ENCODE measurements at regions not wholly inside any gene's neighbourhood (a gene's known extent, or its start where the extent isn't known, plus 50 kb on each side); places are given as distances from the start of the nearest gene placed in this dataset.
A peak's percentile ranks its signal among the peaks of the same experiment; 100 is the strongest.

- intact Hi-C loops (cut with DNase I): no loop called here
- FAIRE-seq: no peak
- H3K4me3 ChIP-seq (ENCODE audit: low read length in 3 of 3): no peak overlapping the region
- H3K27me3 ChIP-seq (ENCODE audit: control insufficient read depth, insufficient read depth, low read length): no peaks in the 10 kb centered on the region
- no peaks in the 10 kb centered on the region for H3K9me3 ChIP-seq (ENCODE audit: control insufficient read depth in 2 of 3, insufficient read depth in 1 of 3, low read length in 3 of 3)
- no peaks in the 10 kb centered on the region for H3K4me1 ChIP-seq (ENCODE audit: control insufficient read depth in 2 of 3, insufficient read depth in 2 of 3, low read depth in 1 of 3, low read length in 3 of 3)
- no peaks in the 10 kb centered on the region for H3K36me3 ChIP-seq (ENCODE audit: control insufficient read depth in 2 of 3, insufficient read depth in 3 of 3, low read length in 3 of 3)
- no peak overlapping the region for H3K9ac ChIP-seq (ENCODE audit: low read length in 3 of 3)
- no peak for TF ChIP-seq CTCF (IDR thresholded peaks at IDR 0.05; ENCODE audit: borderline replicate concordance, extremely low read depth, insufficient read depth)
- H3K27ac ChIP-seq (ENCODE audit: low read depth in 2 of 2, low read length in 2 of 2): no peak overlapping the region
- peak; percentile 29 to 63 (median 50) for DNase-seq
These were observed 90.0 kb upstream of the SPATA12 start for GRCh38 chr3:56970461-56970879.

GRCh38 chr3:56969851-56970250 is 90.6 kb upstream of the SPATA12 start:
- H3K27me3 ChIP-seq (ENCODE audit: control insufficient read depth, insufficient read depth, low read length): no peaks in the 10 kb centered on the region
- intact Hi-C loops (cut with DNase I): no loop called here
- DNase-seq: no peak
- TF ChIP-seq CTCF (IDR thresholded peaks at IDR 0.05; ENCODE audit: borderline replicate concordance, extremely low read depth, insufficient read depth): no peak
- H3K27ac ChIP-seq (ENCODE audit: low read depth in 2 of 2, low read length in 2 of 2): no peak overlapping the region
- no peaks in the 10 kb centered on the region for H3K36me3 ChIP-seq (ENCODE audit: control insufficient read depth in 2 of 3, insufficient read depth in 3 of 3, low read length in 3 of 3)
- FAIRE-seq: no peak
- no peaks in the 10 kb centered on the region for H3K4me1 ChIP-seq (ENCODE audit: control insufficient read depth in 2 of 3, insufficient read depth in 2 of 3, low read depth in 1 of 3, low read length in 3 of 3)
- no peaks in the 10 kb centered on the region for H3K9me3 ChIP-seq (ENCODE audit: control insufficient read depth in 2 of 3, insufficient read depth in 1 of 3, low read length in 3 of 3)
- H3K9ac ChIP-seq (ENCODE audit: low read length in 3 of 3): no peak overlapping the region
- no peak overlapping the region for H3K4me3 ChIP-seq (ENCODE audit: low read length in 3 of 3)

- no peak for FAIRE-seq
- TF ChIP-seq CTCF (IDR thresholded peaks at IDR 0.05; ENCODE audit: borderline replicate concordance, extremely low read depth, insufficient read depth): no peak
- H3K27ac ChIP-seq (ENCODE audit: low read depth in 2 of 2, low read length in 2 of 2): no peak overlapping the region
These were observed 94.0 kb upstream of the SPATA12 start for GRCh38 chr3:56966509-56966908.

GRCh38 chr3:56966104-56966503 is 94.4 kb upstream of the SPATA12 start:
- Histone ChIP-seq H3K27me3 (ENCODE audit: control insufficient read depth, insufficient read depth, low read length) (no peaks in the 10 kb centered on the region), H3K9ac (ENCODE audit: low read length in 3 of 3) (no peak overlapping the region), H3K4me3 (ENCODE audit: low read length in 3 of 3) (no peak overlapping the region), H3K27ac (ENCODE audit: low read depth in 2 of 2, low read length in 2 of 2) (no peak overlapping the region), H3K4me1 (ENCODE audit: control insufficient read depth in 2 of 3, insufficient read depth in 2 of 3, low read depth in 1 of 3, low read length in 3 of 3) (no peaks in the 10 kb centered on the region), H3K36me3 (ENCODE audit: control insufficient read depth in 2 of 3, insufficient read depth in 3 of 3, low read length in 3 of 3) (no peaks in the 10 kb centered on the region), H3K9me3 (ENCODE audit: control insufficient read depth in 2 of 3, insufficient read depth in 1 of 3, low read length in 3 of 3) (no peaks in the 10 kb centered on the region)
- FAIRE-seq: no peak
- no peak for TF ChIP-seq CTCF (IDR thresholded peaks at IDR 0.05; ENCODE audit: borderline replicate concordance, extremely low read depth, insufficient read depth)
- no peak for DNase-seq
- intact Hi-C loops (cut with DNase I): no loop called here

More at GRCh38 chr3:56966509-56966908, 94.0 kb upstream of the SPATA12 start:
- Histone ChIP-seq H3K27me3 (ENCODE audit: control insufficient read depth, insufficient read depth, low read length) (no peaks in the 10 kb centered on the region), H3K9me3 (ENCODE audit: control insufficient read depth in 2 of 3, insufficient read depth in 1 of 3, low read length in 3 of 3) (no peaks in the 10 kb centered on the region), H3K4me3 (ENCODE audit: low read length in 3 of 3) (no peak overlapping the region), H3K4me1 (ENCODE audit: control insufficient read depth in 2 of 3, insufficient read depth in 2 of 3, low read depth in 1 of 3, low read length in 3 of 3) (no peaks in the 10 kb centered on the region), H3K36me3 (ENCODE audit: control insufficient read depth in 2 of 3, insufficient read depth in 3 of 3, low read length in 3 of 3) (no peaks in the 10 kb centered on the region), H3K9ac (ENCODE audit: low read length in 3 of 3) (no peak overlapping the region)
- DNase-seq: no peak
- intact Hi-C loops (cut with DNase I): no loop called here

All from kidney (tissue), 13 donors.